ENCODE measurements at regions not wholly inside any gene's neighbourhood (a gene's known extent, or its start where the extent isn't known, plus 50 kb on each side); places are given as distances from the start of the nearest gene placed in this dataset.
A peak's percentile ranks its signal among the peaks of the same experiment; 100 is the strongest.

DNA sequence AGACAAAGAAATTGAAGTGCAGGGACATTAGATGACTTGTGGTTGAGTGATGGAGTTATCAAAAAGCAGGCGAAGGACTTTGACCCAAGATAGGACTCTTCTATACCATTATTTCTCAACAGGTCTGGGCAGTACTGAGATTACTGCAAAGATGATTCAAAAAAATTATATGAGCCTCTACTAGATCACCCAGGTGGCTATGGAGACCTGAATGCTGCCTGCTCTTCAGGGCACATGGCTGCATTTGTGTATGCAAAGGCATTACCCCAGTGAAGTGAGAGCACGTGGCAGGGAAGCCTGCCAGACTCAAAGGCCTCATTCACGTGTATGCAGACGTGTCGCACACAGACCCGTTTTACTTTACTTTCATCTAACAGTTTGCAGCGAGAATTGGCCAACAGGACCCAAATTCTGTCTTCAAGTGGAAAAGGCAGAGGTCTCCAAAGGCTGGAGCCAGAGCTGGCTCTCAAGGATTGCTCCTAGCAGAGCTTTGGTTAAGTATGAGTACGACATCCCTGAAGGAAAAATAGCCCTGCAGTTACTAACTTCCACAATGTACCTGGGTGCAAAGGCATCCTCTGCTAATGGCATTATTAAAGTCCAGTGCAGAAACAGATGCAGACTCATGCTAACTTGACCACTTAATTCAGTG lies 113.8 kb upstream of the ARMC2 start:
- in situ Hi-C loops (cut with HindIII; ENCODE audit: low pct_ligation_motif_present, low pct_unique_long_range_greater_than_20kb, low sequenced_read_pairs): no loop called here

DNA sequence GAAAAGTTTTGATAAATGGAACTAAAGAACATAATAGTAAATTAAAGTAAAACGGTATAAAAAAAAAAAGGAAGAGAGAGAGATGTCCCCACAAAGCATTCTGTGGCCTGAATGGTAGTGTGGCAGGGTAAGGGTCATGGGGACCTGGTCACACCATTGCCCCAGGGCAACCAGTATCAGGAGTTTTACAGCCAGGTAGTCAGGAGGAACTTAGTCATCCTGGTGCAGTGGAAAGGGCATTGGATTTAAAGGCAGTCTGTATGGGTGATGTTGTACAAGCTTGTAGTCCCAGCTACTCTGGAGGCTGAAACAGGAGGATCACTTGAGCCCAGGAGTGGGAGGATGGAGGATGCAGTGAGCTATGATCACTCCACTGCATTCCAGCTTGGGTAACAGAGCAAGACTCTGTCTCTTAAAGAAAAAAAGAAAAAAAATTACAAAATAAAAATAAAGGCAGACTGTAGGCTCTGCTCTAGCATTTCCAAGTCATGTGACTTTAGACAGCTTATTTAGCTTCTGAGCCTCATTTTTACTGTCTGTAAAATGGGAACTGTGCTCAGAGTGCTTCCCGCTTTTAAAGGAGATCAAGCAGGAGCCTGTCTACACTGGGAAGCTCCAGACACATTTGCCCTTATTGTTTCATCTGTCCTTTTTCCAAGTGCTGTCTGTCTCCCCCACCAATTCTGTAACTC lies 112.8 kb upstream of the ARMC2 start:
- in situ Hi-C loops (cut with HindIII; ENCODE audit: low pct_ligation_motif_present, low pct_unique_long_range_greater_than_20kb, low sequenced_read_pairs): no loop called here
- no peak for DNase-seq

More for the DNA sequence above, 113.8 kb upstream of the ARMC2 start:
- DNase-seq: no peak

DNA sequence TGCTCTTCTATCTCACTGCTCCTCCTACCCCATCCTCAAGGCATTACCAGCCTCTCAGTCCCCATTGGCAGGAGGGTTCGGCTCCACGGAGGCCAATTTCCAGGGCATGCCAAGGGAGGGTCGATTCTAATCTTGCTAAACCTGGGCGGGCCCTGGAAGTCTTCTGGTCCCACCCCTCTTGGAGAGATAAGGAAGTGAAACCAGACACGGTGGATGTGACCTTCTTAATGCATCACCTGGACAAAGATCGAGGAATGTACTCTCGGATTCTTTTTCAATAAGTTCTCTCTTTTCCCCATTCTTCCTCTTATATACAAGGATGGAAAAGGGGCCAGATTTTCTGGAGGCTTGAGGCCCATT lies 112.2 kb upstream of the ARMC2 start:
- in situ Hi-C loops (cut with HindIII; ENCODE audit: low pct_ligation_motif_present, low pct_unique_long_range_greater_than_20kb, low sequenced_read_pairs): no loop called here
- DNase-seq: no peak

DNA sequence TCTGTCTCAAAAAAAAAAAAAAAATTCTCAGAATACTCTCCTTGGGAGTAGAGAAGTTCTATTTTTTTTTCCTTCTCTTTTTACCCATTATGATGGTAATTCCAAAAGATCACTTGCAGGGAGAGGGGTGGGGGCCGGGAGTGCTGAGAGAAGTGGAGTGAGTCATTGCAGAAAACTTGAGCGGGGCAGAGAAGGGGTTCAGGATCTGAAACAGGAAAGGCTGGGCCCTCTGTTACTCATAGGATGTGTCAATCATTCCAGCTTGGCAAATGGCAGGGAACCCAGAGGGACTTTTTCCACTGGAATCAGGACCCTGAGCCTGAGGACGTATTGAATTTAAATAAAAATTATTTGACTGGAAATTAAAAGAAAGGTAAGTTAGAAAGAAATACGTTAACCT lies 111.4 kb upstream of the ARMC2 start:
- DNase-seq: peak; percentile 68
- in situ Hi-C loops (cut with HindIII; ENCODE audit: low pct_ligation_motif_present, low pct_unique_long_range_greater_than_20kb, low sequenced_read_pairs): no loop called here

DNA sequence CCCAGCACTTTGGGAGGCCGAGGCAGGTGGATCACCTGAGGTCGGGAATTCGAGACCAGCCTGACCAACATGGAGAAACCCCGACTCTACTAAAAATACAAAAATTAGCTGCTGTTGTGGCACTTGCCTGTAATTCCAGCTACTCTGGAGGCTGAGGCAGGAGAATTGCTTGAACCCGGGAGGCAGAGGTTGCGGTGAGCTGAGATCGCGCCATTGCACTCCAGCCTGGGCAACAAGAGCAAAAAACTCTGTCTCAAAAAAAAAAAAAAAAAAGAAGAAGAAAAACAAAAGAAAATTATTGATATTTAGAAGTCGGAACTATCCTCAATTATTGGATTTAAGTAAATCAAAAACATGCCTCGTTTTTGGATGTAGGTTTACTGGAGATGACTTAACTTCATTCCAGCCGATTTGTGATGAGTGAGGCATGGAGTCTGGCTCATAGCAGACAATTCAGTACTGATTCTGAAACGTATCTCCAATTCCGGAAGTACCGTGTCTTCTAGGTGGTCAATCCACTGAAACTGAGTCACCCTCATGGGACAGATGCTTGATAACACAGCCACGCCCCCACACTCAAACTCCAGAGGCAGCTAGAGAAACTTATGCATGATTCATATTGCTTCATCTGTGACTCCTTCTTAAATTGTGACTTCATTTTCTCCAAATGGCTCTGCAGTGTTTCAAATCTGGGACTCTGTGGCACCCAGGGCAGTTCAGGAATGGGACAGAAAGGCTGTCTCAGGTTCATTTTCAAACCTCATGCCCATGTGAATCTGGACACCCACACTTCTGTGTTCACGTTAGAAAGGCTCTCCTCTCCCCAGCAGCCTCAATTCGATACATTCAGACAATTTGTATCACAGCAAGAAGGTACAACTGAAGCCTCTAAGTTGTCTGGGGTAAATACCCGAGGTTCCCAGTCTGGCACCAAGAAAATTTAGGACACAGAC lies 110.4 kb upstream of the ARMC2 start:
- peak; percentile 58 for DNase-seq
- in situ Hi-C loops (cut with HindIII; ENCODE audit: low pct_ligation_motif_present, low pct_unique_long_range_greater_than_20kb, low sequenced_read_pairs): no loop called here

DNA sequence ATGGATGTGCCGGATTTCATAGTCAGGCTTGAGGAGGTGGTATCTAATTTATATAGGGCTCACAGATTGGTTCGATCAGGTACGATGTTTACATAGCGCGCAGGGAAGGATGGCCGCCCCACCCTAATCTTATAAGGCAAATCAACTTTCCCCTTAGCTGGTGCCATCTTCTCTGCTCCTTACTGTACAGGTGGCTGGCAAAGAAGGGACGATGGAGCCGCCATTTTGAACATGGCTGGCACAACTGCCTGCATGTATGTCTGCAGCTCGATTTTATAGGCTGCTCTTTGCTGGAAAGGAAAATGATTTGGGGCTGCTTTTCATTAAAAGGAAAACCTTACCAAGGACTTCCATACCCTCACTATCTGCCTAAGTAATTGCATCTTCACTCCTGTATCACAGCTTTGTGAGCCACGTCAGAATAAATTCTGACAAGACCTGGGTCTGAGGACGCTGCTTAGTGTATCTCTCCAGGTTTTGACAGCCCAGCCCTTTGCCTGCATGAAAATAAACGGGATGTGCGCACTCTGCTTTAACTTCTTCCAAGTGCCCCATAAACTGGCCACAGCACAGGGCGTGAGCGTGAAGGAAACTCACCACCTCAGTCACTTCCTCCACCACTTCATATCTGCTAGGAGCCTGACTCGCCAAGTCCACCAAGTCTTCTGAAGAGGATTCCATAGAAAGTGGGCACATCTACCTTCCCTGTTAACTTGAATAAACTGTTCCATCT lies 109.4 kb upstream of the ARMC2 start:
- in situ Hi-C loops (cut with HindIII; ENCODE audit: low pct_ligation_motif_present, low pct_unique_long_range_greater_than_20kb, low sequenced_read_pairs): no loop called here
- no peak for DNase-seq

DNA sequence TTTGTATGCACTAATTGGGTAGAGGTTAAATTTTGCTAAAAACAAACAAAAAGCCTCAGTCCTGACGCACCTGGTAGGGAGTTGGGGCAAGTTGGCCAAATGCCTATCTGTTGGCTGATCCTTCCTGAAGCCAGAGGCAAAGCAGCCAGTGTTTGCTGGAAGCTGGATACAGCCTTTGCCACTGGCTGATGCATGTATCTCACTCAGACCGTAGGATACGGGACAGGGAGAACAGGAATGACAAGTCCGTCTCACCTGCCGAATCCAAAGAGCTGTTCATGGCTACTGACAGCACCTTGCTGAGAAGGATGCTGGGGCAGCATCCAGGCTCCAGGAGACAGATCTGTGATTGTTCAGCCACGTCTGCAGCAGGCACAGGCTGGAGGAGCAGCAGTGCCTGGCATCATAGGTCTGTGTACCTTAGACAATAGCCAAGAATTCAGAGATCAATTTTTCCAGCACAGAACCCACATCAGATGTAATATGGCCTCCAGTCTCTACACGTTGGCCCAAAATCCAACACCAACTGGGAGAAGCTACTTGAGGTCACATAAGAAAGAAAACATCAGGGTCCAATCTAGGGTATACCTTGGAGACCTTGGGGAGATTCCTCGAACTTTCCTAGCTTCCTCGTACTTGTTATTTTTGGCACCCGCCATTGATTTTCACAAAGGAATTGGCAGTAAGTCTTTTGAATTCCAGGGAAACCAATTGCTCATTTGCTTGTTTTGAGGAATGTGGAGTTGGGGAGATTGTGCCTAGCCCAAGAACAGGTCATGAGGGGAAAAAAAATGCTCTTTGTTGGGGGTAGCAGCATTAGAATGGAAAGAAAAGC lies 108.5 kb upstream of the ARMC2 start:
- in situ Hi-C loops (cut with HindIII; ENCODE audit: low pct_ligation_motif_present, low pct_unique_long_range_greater_than_20kb, low sequenced_read_pairs): no loop called here
- no peak for DNase-seq

DNA sequence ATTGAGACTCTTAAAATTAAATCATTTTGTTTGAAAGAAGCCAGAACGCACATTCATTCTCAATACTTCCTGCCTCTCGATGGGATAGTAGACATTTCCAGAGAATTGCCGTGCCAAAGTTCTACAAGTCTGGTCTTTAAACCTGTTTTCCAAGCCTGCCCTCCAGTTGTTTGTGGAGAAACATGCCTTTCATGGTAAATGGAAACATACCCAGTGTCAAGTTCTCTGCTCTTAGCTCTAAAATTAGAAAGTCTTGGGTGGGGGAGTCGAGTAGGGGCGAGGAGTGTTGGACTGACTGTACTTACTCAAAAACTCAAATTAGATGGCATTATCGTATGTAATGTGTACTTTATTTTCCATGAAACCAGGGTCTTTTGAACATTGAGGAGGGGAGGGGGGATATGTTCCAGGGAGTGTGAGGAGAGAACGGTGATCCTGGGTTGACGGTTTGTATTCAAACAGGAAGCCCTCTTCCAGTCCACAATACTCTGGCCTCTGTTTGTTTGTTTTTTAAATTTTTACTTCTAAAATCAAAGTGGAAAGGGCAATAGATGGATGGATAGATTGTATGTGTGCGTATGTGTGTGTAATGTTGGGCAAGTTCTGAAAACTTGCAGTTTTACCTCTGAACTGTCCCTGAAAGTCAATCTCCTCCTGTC lies 106.8 kb upstream of the ARMC2 start:
- DNase-seq: no peak
- in situ Hi-C loops (cut with HindIII; ENCODE audit: low pct_ligation_motif_present, low pct_unique_long_range_greater_than_20kb, low sequenced_read_pairs): no loop called here

DNA sequence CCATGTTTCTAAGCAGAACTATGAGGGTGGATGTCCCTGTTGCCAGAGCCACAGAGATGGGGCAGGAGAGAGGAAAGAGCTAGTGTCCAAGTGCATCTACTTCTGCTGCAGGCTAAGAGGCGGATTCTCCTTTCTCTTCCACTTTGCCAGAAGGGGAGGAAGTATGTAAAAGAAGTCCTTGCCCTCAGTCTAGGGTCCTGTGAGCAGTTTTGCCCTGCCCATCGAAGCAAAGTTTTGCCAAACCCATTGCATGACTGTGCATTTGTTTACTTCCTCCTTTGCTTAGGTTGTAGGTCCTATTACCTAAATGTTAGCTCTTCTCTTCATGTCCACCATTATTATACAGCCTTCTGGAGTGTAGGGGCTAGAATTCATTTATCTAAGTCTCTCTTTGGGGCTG lies 106.2 kb upstream of the ARMC2 start:
- in situ Hi-C loops (cut with HindIII; ENCODE audit: low pct_ligation_motif_present, low pct_unique_long_range_greater_than_20kb, low sequenced_read_pairs): no loop called here
- no peak for DNase-seq

DNA sequence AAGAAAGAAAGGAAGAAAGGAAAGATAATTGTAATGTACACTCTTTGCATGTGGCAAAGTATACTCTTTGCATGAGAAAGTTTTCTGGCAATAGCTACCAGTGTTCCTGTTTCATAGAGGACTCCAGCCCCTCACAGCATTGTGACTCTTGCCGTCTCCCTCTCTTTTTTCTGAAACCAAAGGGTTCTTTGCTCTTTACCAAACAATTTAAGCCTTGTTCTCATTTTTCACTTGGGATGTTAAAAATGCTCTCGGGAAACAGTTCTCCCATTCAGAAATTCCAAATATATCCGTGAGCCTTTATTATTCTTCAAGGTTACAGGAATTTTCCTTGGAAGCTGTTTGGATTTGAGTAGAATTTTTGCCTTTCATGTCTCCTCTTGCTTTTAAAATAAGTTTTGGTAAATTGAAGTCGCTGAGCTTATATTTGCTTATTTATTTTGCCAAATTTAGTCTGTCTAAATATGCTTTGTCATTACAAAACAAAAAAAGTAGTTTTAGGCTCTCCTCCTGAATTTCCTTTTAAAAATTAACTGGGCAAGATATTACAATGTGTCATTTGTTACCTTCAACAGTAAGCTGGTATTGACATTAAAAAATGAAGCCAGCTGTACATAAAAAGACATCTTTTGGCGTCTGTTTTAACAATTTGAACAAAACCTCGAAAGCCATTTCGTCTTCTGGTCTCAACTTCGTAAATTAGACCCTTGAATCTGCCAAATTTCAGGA lies 103.8 kb upstream of the ARMC2 start:
- no peak for DNase-seq
- in situ Hi-C loops (cut with HindIII; ENCODE audit: low pct_ligation_motif_present, low pct_unique_long_range_greater_than_20kb, low sequenced_read_pairs): no loop called here

DNA sequence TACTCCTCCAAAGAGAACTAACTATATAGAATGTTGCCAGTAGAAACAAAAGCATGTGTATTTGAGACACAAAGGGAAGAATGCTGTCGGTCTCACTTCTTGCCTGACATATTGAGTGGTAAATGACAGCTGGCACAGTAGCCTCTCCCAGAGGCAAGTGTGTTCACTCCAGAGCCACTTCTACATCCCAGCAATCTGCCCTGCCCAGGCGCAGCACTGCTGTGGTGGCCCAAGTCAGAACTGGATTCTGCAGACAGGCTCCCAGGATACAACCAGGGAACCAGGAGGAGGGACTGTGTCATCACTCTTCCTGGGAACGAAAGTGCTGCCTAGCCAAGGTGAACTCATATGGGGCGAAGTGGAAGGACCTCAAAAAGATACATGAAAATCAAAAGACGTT lies 103.2 kb upstream of the ARMC2 start:
- no peak for DNase-seq
- in situ Hi-C loops (cut with HindIII; ENCODE audit: low pct_ligation_motif_present, low pct_unique_long_range_greater_than_20kb, low sequenced_read_pairs): no loop called here

DNA sequence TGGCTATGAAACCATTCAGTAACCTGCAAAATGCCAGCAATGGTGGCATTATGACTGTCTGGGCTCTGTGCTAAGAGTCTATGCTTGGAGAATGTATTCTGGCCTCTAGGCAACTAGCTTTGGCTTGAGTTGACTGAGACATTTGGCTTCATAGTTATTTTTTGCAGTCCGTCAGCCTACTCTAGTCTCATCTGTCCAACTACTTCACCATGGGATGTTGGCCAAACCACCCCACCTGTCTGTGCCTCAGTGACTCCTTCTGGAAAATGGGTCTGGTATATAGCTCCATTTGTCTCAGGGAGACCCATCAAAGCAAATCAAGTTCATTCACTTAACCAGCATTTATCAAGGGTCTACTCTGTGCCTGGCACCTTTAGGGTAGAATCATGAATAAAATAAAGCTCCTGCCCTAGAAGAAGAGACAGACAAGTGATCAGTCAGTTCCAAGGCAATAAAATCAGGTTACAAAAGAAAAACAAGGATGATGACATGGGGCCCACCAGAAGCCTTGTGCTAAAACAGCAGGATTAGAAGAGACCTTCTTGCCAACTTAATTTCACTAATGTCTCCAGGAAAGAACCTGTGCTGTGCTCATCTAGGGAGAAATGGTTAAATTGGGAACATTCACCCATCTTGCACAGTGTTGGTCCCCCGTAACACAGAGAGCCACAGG lies 102.4 kb upstream of the ARMC2 start:
- in situ Hi-C loops (cut with HindIII; ENCODE audit: low pct_ligation_motif_present, low pct_unique_long_range_greater_than_20kb, low sequenced_read_pairs): no loop called here

DNA sequence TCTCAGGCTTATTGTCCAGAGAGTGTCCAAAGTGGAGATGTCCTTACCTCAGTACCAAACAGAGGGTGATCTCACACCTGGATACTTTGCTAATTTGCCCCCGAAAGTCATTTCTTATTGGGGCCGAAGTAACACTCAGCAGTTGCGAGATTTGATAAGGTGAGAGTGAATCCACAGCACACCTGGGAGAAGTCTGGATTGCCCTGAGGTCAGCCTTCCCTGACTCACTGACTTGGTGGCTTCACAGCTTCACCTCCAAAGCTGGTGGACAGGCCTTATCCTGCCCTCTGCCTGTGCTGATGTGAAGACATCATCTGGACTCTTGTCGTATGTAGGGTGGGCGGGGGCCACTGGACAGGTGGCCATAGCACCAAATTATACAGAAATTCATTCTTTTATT lies 101.9 kb upstream of the ARMC2 start:
- in situ Hi-C loops (cut with HindIII; ENCODE audit: low pct_ligation_motif_present, low pct_unique_long_range_greater_than_20kb, low sequenced_read_pairs): no loop called here
- DNase-seq: no peak

More for the DNA sequence above, 102.4 kb upstream of the ARMC2 start:
- DNase-seq: no peak

DNA sequence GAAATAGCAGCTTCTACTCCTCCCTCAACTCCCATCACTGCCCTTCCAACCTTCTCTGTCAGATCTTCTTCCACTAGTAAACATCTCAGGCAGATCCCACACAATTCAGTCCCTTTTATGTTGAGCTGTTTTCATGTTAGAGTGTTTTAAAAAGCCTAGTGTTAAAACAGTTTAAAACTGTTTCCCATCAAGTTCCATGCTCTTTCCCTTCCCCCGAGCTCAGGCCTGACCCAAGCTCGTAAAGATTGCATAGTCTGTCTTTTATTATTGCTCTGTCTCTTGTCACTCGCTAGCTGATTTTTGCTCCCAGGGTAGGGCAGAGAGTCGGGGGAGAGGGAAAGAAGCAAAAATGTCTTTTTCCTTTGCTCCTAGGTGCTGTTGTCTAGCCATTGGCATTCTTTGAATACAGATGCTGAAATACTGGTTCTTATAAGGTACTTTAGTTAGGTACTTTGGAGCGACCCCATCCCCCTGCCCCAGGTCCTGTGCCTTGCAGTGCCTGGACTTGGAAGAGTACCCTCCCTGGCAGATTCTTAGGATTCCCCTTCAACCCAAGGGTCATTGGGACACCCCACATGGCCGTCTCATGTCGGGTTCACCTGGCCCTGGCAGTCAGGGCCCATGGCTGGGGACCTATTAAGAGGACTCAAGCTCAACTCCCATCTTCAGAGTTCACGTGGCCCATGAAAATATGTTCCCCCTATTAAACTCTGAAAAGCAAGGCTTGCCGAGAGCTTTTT lies 101.2 kb upstream of the ARMC2 start:
- in situ Hi-C loops (cut with HindIII; ENCODE audit: low pct_ligation_motif_present, low pct_unique_long_range_greater_than_20kb, low sequenced_read_pairs): no loop called here
- no peak for DNase-seq

DNA sequence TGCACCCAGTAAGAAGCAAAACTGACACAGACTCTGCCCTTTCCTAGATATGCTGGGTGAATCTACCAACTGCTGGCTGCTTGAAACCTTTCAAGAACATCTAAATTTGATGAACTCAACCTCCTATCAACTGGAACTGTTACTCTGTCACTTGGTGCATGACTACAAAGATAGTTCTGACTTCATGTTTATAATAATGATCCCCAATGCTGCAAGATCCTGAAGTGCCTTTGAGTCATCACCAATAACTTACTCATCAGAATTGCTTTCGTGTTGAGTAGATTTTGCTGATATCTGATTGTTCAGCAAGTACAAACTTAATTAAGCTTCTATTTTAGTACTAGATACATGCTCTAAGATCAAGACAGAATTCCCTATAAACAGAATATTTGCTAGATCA lies 100.2 kb upstream of the ARMC2 start:
- in situ Hi-C loops (cut with HindIII; ENCODE audit: low pct_ligation_motif_present, low pct_unique_long_range_greater_than_20kb, low sequenced_read_pairs): no loop called here
- DNase-seq: no peak

DNA sequence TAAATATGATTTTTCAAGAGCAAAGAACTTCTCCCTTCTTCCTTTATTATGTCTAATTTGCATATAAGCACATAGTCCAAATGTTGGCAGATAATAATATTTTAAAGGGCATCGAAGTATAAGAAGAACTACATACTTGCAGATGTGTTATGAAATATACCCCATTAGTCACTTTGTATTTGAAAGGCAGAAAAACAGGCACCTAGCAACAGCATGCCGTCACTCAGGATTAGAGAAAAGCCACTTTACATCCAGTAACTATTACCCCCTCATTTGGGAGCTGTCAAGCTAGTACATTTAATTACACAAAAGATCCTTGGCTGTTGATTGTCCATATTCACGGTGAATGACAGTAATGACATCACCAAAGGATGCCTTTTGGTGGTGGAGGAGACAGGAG lies 99.3 kb upstream of the ARMC2 start:
- in situ Hi-C loops (cut with HindIII; ENCODE audit: low pct_ligation_motif_present, low pct_unique_long_range_greater_than_20kb, low sequenced_read_pairs): no loop called here
- no peak for DNase-seq

Data from ACHN (cell line).